ENCODE measurements at regions not wholly inside any gene's neighbourhood (a gene's known extent, or its start where the extent isn't known, plus 50 kb on each side); places are given as distances from the start of the nearest gene placed in this dataset.

DNA sequence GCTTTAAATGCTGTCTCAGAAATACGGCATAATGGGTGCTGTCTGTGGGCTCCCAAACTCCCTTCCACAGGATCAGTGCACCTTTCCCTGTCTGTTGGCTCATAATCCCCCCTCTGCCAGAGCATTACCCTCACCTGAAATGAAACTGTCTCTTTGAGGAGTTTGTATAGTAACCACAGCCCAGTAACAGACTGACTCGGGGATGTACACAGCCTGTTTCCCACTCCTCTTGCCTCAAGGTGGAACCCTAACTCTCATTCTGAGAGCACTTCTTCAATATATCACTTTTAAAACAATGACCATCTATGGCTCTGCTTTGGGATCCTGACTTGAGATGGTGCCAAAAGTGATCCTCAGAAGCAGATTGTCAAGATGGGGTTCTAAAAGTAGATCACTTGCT, 332.5 kb downstream of the AMY1C start:
- H3K18ac ChIP-seq (ENCODE audit: low read length) = no peak overlapping the region
- H3K4ac ChIP-seq (ENCODE audit: low read length) = no peak overlapping the region
- H2BK12ac ChIP-seq (ENCODE audit: low read length) = no peak overlapping the region
- no peaks in the 10 kb centered on the region for H3K4me1 ChIP-seq (ENCODE audit: control insufficient read depth in 2 of 2, insufficient read depth in 1 of 2, low read depth in 1 of 2, low read length in 2 of 2)
- no peak overlapping the region for H3K4me2 ChIP-seq (ENCODE audit: insufficient read depth, low read length, poor library complexity, severe bottlenecking)
- H2AFZ ChIP-seq (ENCODE audit: low read length) = no peak overlapping the region
- H2BK120ac ChIP-seq (ENCODE audit: low read depth, low read length) = no peak overlapping the region
- H2BK15ac ChIP-seq (ENCODE audit: low read length) = no peak overlapping the region
- no peak overlapping the region for H3K9ac ChIP-seq (ENCODE audit: low read depth, low read length, poor library complexity)
- no peak for DNase-seq (ENCODE audit: low spot score)
- no peak overlapping the region for H2AK5ac ChIP-seq (ENCODE audit: low read depth, low read length)
- no CpG with 5 or more reads among the region's 2 CpGs for WGBS, 2 donors (ENCODE audit: extremely low coverage in 2 of 2, insufficient read length in 2 of 2, insufficient replicate concordance in 1 of 2)
- H3K27ac ChIP-seq (replicated peaks; ENCODE audit: low read length) = no peak overlapping the region
- H3K23ac ChIP-seq (ENCODE audit: low read depth, low read length, poor library complexity) = no peak overlapping the region
- H3K27me3 ChIP-seq (ENCODE audit: control insufficient read depth in 3 of 3, insufficient read depth in 3 of 3, low read depth in 1 of 3, low read length in 3 of 3) = no peaks in the 10 kb centered on the region
- no peak overlapping the region for H3K4me3 ChIP-seq (ENCODE audit: low read length in 2 of 2)
- no peaks in the 10 kb centered on the region for H3K36me3 ChIP-seq (replicated peaks in 1 of 2; ENCODE audit: control insufficient read depth in 2 of 2, insufficient read depth in 2 of 2, low read length in 2 of 2)
- no peak overlapping the region for H4K8ac ChIP-seq (ENCODE audit: low read depth, low read length)
- no peaks in the 10 kb centered on the region for H3K79me1 ChIP-seq (ENCODE audit: low read depth, low read length)
- no peaks in the 10 kb centered on the region for H3K9me3 ChIP-seq (replicated peaks in 1 of 2; ENCODE audit: control insufficient read depth in 2 of 2, insufficient read depth in 1 of 2, low read depth in 1 of 2, low read length in 2 of 2)
- H2BK5ac ChIP-seq (ENCODE audit: low read length) = no peak overlapping the region
- no peak overlapping the region for H3K14ac ChIP-seq (ENCODE audit: low read length)
- no peak overlapping the region for H4K91ac ChIP-seq (ENCODE audit: low read depth, low read length, poor library complexity)

DNA sequence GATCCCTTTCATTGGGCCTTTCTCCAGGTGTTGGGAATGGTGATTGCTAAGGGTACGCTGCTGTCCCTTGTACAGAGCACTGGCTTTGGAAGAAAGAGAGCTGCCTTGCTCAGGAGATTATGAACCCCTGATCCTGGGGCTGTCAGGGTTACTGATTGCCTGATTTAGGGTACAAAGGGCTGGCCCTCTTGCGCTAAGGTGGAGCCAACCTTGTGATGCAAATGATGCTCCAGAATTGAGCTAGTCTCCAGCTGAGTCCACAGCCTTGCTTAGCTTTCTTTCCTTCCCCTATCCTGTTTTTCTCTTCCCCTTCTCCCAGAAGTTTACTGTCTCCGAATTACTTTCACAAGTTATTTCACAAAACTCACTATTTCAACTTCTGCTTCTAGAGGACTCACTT, 334.7 kb downstream of the AMY1C start:
- no peak overlapping the region for H3K18ac ChIP-seq (ENCODE audit: low read length)
- no peaks in the 10 kb centered on the region for H3K4me1 ChIP-seq (ENCODE audit: control insufficient read depth in 2 of 2, insufficient read depth in 1 of 2, low read depth in 1 of 2, low read length in 2 of 2)
- H3K23ac ChIP-seq (ENCODE audit: low read depth, low read length, poor library complexity) = no peak overlapping the region
- no peak overlapping the region for H3K27ac ChIP-seq (replicated peaks; ENCODE audit: low read length)
- H3K36me3 ChIP-seq (replicated peaks in 1 of 2; ENCODE audit: control insufficient read depth in 2 of 2, insufficient read depth in 2 of 2, low read length in 2 of 2) = no peaks in the 10 kb centered on the region
- WGBS, 2 donors (ENCODE audit: extremely low coverage in 2 of 2, insufficient read length in 2 of 2, insufficient replicate concordance in 1 of 2) = no CpG with 5 or more reads among the region's 3 CpGs
- no peak overlapping the region for H2AK5ac ChIP-seq (ENCODE audit: low read depth, low read length)
- no peak overlapping the region for H4K91ac ChIP-seq (ENCODE audit: low read depth, low read length, poor library complexity)
- H3K4me2 ChIP-seq (ENCODE audit: insufficient read depth, low read length, poor library complexity, severe bottlenecking) = no peak overlapping the region
- no peak overlapping the region for H2BK15ac ChIP-seq (ENCODE audit: low read length)
- H2BK120ac ChIP-seq (ENCODE audit: low read depth, low read length) = no peak overlapping the region
- no peak for DNase-seq (ENCODE audit: low spot score)
- H3K4me3 ChIP-seq (ENCODE audit: low read length in 2 of 2) = no peak overlapping the region
- no peak overlapping the region for H4K8ac ChIP-seq (ENCODE audit: low read depth, low read length)
- H3K27me3 ChIP-seq (ENCODE audit: control insufficient read depth in 3 of 3, insufficient read depth in 3 of 3, low read depth in 1 of 3, low read length in 3 of 3) = no peaks in the 10 kb centered on the region
- no peak overlapping the region for H2BK12ac ChIP-seq (ENCODE audit: low read length)
- H3K9ac ChIP-seq (ENCODE audit: low read depth, low read length, poor library complexity) = no peak overlapping the region
- H3K79me1 ChIP-seq (ENCODE audit: low read depth, low read length) = no peaks in the 10 kb centered on the region
- H2BK5ac ChIP-seq (ENCODE audit: low read length) = no peak overlapping the region
- H3K14ac ChIP-seq (ENCODE audit: low read length) = no peak overlapping the region
- H3K9me3 ChIP-seq (replicated peaks in 1 of 2; ENCODE audit: control insufficient read depth in 2 of 2, insufficient read depth in 1 of 2, low read depth in 1 of 2, low read length in 2 of 2) = no peaks in the 10 kb centered on the region
- no peak overlapping the region for H2AFZ ChIP-seq (ENCODE audit: low read length)
- H3K4ac ChIP-seq (ENCODE audit: low read length) = no peak overlapping the region

DNA sequence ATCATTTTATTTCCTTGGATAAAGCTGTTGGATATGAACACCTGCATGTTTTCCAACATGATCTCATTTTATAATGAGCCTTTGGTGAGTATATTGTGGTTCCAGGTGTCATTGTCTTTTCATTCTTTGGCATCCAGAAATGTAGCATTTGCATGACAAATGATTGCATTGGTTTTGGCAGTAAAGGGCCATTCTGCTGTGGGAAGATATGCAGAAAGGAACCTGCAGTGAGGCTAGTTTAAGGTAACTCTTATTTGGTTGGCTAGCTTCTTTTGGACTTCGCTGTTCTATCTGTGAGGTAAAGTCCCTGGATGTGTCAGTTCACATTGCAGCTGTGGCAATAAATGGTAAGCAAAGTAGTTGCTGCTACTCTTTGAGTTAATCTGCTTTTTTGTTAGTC, 343.0 kb downstream of the AMY1C start:
- Histone ChIP-seq H3K14ac (ENCODE audit: low read length) (no peak overlapping the region), H3K79me1 (ENCODE audit: low read depth, low read length) (no peaks in the 10 kb centered on the region)

DNA sequence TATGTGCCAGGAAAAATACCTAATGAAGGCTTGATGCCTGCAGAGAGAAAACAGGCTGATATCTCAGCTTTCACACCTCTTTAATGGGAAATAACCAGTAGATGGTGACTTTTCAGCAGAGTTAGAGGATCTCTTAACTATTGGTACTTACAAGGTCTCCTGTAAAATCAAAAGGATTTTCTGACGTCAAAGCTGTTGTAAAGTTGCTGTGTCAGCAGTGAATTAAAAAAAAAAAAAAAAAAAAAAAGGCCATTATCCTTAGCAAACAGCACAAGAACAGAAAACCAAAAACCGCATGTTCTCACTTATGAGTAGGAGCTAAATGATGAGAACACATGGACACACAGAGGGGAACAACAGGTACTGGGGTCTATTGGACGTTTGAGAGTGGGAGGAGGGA, 349.1 kb downstream of the AMY1C start:
- H4K91ac ChIP-seq (ENCODE audit: low read depth, low read length, poor library complexity) = no peak overlapping the region

More for the DNA sequence above, 343.0 kb downstream of the AMY1C start:
- no peak overlapping the region for H2AK5ac ChIP-seq (ENCODE audit: low read depth, low read length)
- no peak overlapping the region for H3K18ac ChIP-seq (ENCODE audit: low read length)
- H3K23ac ChIP-seq (ENCODE audit: low read depth, low read length, poor library complexity) = no peak overlapping the region
- H2BK5ac ChIP-seq (ENCODE audit: low read length) = no peak overlapping the region
- no peak overlapping the region for H3K4me3 ChIP-seq (ENCODE audit: low read length in 2 of 2)
- H3K27me3 ChIP-seq (ENCODE audit: control insufficient read depth in 3 of 3, insufficient read depth in 3 of 3, low read depth in 1 of 3, low read length in 3 of 3) = no peaks in the 10 kb centered on the region
- WGBS, 2 donors (ENCODE audit: extremely low coverage in 2 of 2, insufficient read length in 2 of 2, insufficient replicate concordance in 1 of 2) = no CpG with 5 or more reads among the region's 1 CpG
- no peaks in the 10 kb centered on the region for H3K36me3 ChIP-seq (replicated peaks in 1 of 2; ENCODE audit: control insufficient read depth in 2 of 2, insufficient read depth in 2 of 2, low read length in 2 of 2)
- no peaks in the 10 kb centered on the region for H3K4me1 ChIP-seq (ENCODE audit: control insufficient read depth in 2 of 2, insufficient read depth in 1 of 2, low read depth in 1 of 2, low read length in 2 of 2)
- no peak overlapping the region for H2AFZ ChIP-seq (ENCODE audit: low read length)
- H2BK15ac ChIP-seq (ENCODE audit: low read length) = no peak overlapping the region
- H3K9ac ChIP-seq (ENCODE audit: low read depth, low read length, poor library complexity) = no peak overlapping the region
- no peak overlapping the region for H2BK120ac ChIP-seq (ENCODE audit: low read depth, low read length)
- DNase-seq (ENCODE audit: low spot score) = no peak
- no peaks in the 10 kb centered on the region for H3K9me3 ChIP-seq (replicated peaks in 1 of 2; ENCODE audit: control insufficient read depth in 2 of 2, insufficient read depth in 1 of 2, low read depth in 1 of 2, low read length in 2 of 2)
- H4K8ac ChIP-seq (ENCODE audit: low read depth, low read length) = no peak overlapping the region
- no peak overlapping the region for H4K91ac ChIP-seq (ENCODE audit: low read depth, low read length, poor library complexity)
- no peak overlapping the region for H3K27ac ChIP-seq (replicated peaks; ENCODE audit: low read length)
- H2BK12ac ChIP-seq (ENCODE audit: low read length) = no peak overlapping the region
- H3K4ac ChIP-seq (ENCODE audit: low read length) = no peak overlapping the region
- H3K4me2 ChIP-seq (ENCODE audit: insufficient read depth, low read length, poor library complexity, severe bottlenecking) = no peak overlapping the region

More for the DNA sequence above, 349.1 kb downstream of the AMY1C start:
- H3K27me3 ChIP-seq (ENCODE audit: control insufficient read depth in 3 of 3, insufficient read depth in 3 of 3, low read depth in 1 of 3, low read length in 3 of 3) = no peaks in the 10 kb centered on the region
- H3K9ac ChIP-seq (ENCODE audit: low read depth, low read length, poor library complexity) = no peak overlapping the region
- H2BK12ac ChIP-seq (ENCODE audit: low read length) = no peak overlapping the region
- H3K4ac ChIP-seq (ENCODE audit: low read length) = no peak overlapping the region
- H3K79me1 ChIP-seq (ENCODE audit: low read depth, low read length) = no peaks in the 10 kb centered on the region
- no peak overlapping the region for H2AFZ ChIP-seq (ENCODE audit: low read length)
- no peak for DNase-seq (ENCODE audit: low spot score)
- no peak overlapping the region for H3K4me2 ChIP-seq (ENCODE audit: insufficient read depth, low read length, poor library complexity, severe bottlenecking)
- H2BK5ac ChIP-seq (ENCODE audit: low read length) = no peak overlapping the region
- no peak overlapping the region for H2BK120ac ChIP-seq (ENCODE audit: low read depth, low read length)
- no peak overlapping the region for H3K23ac ChIP-seq (ENCODE audit: low read depth, low read length, poor library complexity)
- H3K4me3 ChIP-seq (ENCODE audit: low read length in 2 of 2) = no peak overlapping the region
- no peaks in the 10 kb centered on the region for H3K9me3 ChIP-seq (replicated peaks in 1 of 2; ENCODE audit: control insufficient read depth in 2 of 2, insufficient read depth in 1 of 2, low read depth in 1 of 2, low read length in 2 of 2)
- H2AK5ac ChIP-seq (ENCODE audit: low read depth, low read length) = no peak overlapping the region
- no peaks in the 10 kb centered on the region for H3K4me1 ChIP-seq (ENCODE audit: control insufficient read depth in 2 of 2, insufficient read depth in 1 of 2, low read depth in 1 of 2, low read length in 2 of 2)
- H3K14ac ChIP-seq (ENCODE audit: low read length) = no peak overlapping the region
- WGBS, 2 donors (ENCODE audit: extremely low coverage in 2 of 2, insufficient read length in 2 of 2, insufficient replicate concordance in 1 of 2) = no CpG with 5 or more reads among the region's 3 CpGs
- no peak overlapping the region for H3K18ac ChIP-seq (ENCODE audit: low read length)
- no peaks in the 10 kb centered on the region for H3K36me3 ChIP-seq (replicated peaks in 1 of 2; ENCODE audit: control insufficient read depth in 2 of 2, insufficient read depth in 2 of 2, low read length in 2 of 2)
- H3K27ac ChIP-seq (replicated peaks; ENCODE audit: low read length) = no peak overlapping the region
- H2BK15ac ChIP-seq (ENCODE audit: low read length) = no peak overlapping the region
- H4K8ac ChIP-seq (ENCODE audit: low read depth, low read length) = no peak overlapping the region
